Liver (tissue), 8 donors: ENCODE measurements at regions not wholly inside any gene's neighbourhood (a gene's known extent, or its start where the extent isn't known, plus 50 kb on each side); places are given as distances from the start of the nearest gene placed in this dataset.

ENCODE experiments used
- DNase-seq: peaks from one replicate; pipeline ENCODE4 v3.0.0-alpha.2; 2017; ENCODE audit warnings: low spot score
- H3K27ac ChIP-seq, 2 donors: one replicate each; pipeline ENCODE4 v1.7.0; 2013; ENCODE audit warnings: inconsistent platforms in 2 of 2, low read length in 2 of 2, control low read depth in 1 of 2, low read depth in 1 of 2, mild to moderate bottlenecking in 1 of 2
- H3K27me3 ChIP-seq, 4 donors: one replicate each; pipeline versions ENCODE4 v1.6.1 to v1.7.0; 2013; ENCODE audit warnings: low read length in 3 of 4, inconsistent platforms in 1 of 4, mild to moderate bottlenecking in 1 of 4, moderate library complexity in 1 of 4; ENCODE audit not compliant: control insufficient read depth in 4 of 4, insufficient read depth in 4 of 4
- H3K36me3 ChIP-seq, 4 donors: one replicate each; pipeline versions ENCODE4 v1.6.1 to v1.7.0; 2013; ENCODE audit warnings: low read length in 3 of 4, mild to moderate bottlenecking in 3 of 4, low read depth in 1 of 4, moderate library complexity in 1 of 4; ENCODE audit not compliant: control insufficient read depth in 4 of 4, insufficient read depth in 3 of 4
- H3K4me1 ChIP-seq, 4 donors: one replicate each; pipeline versions ENCODE4 v1.6.1 to v1.7.0; 2013; ENCODE audit warnings: low read length in 3 of 4, mild to moderate bottlenecking in 3 of 4, moderate library complexity in 1 of 4; ENCODE audit not compliant: control insufficient read depth in 4 of 4, insufficient read depth in 4 of 4
- H3K4me3 ChIP-seq, 3 donors: one replicate each; pipeline versions ENCODE4 v1.6.1 to v1.7.0; 2013; ENCODE audit warnings: low read length in 3 of 3, control low read depth in 1 of 3, low read depth in 1 of 3, mild to moderate bottlenecking in 1 of 3
- H3K9ac ChIP-seq, 2 donors: one replicate each; pipeline ENCODE4 v1.7.0; 2013; ENCODE audit warnings: low read length in 2 of 2, mild to moderate bottlenecking in 2 of 2, moderate library complexity in 2 of 2, control low read depth in 1 of 2, low read depth in 1 of 2
- H3K9me3 ChIP-seq, 4 donors: one replicate each; pipeline versions ENCODE4 v1.6.1 to v1.7.0; 2013; ENCODE audit warnings: low read length in 3 of 4; ENCODE audit not compliant: control insufficient read depth in 4 of 4
- EGR1 ChIP-seq, 2 donors: IDR thresholded peaks; 2 replicates each; pipeline ENCODE4 v1.6.1; 2016 to 2018; ENCODE audit warnings: antibody characterized with exemption in 2 of 2, low read depth in 2 of 2
- FOXA1 ChIP-seq: IDR thresholded peaks from 2 replicates; pipeline ENCODE4 v1.6.1; 2016; ENCODE audit warnings: antibody characterized with exemption
- FOXA2 ChIP-seq: IDR thresholded peaks from 2 replicates; pipeline ENCODE4 v1.6.1; 2016; ENCODE audit warnings: antibody characterized with exemption
- GABPA ChIP-seq, 2 donors: IDR thresholded peaks in 1 of 2; conservative IDR thresholded peaks in 1 of 2; 2 replicates each; pipeline ENCODE4 v1.6.1; 2016; ENCODE audit warnings: antibody characterized with exemption in 2 of 2, mild to moderate bottlenecking in 1 of 2, moderate library complexity in 1 of 2
- HNF4A ChIP-seq, 2 donors: conservative IDR thresholded peaks; 2 replicates each; pipeline ENCODE4 v1.6.1; 2016; ENCODE audit warnings: antibody characterized with exemption in 2 of 2, mild to moderate bottlenecking in 2 of 2
- HNF4G ChIP-seq: IDR thresholded peaks from 2 replicates; pipeline ENCODE4 v1.6.1; 2016; ENCODE audit warnings: antibody characterized with exemption
- JUND ChIP-seq, 2 donors: IDR thresholded peaks; 2 replicates each; pipeline ENCODE4 v1.6.1; 2016; ENCODE audit warnings: antibody characterized with exemption in 2 of 2
- NR2F2 ChIP-seq: IDR thresholded peaks from 2 replicates; pipeline ENCODE4 v1.6.1; 2016; ENCODE audit warnings: antibody characterized with exemption
- RAD21 ChIP-seq, 2 donors: IDR thresholded peaks; 2 replicates each; pipeline ENCODE4 v1.6.1; 2016; ENCODE audit warnings: antibody characterized with exemption in 2 of 2, mild to moderate bottlenecking in 2 of 2
- RXRA ChIP-seq, 2 donors: IDR thresholded peaks; 2 replicates each; pipeline ENCODE4 v1.6.1; 2017 to 2018; ENCODE audit warnings: antibody characterized with exemption in 2 of 2, mild to moderate bottlenecking in 1 of 2
- SP1 ChIP-seq: IDR thresholded peaks from 2 replicates; pipeline ENCODE4 v1.6.1; 2018; ENCODE audit warnings: antibody characterized with exemption, mild to moderate bottlenecking
- TAF1 ChIP-seq: conservative IDR thresholded peaks from 2 replicates; pipeline ENCODE4 v1.6.1; 2016; ENCODE audit warnings: antibody characterized with exemption, mild to moderate bottlenecking
- YY1 ChIP-seq: IDR thresholded peaks from 2 replicates; pipeline ENCODE4 v1.6.1; 2016; ENCODE audit warnings: antibody characterized with exemption, mild to moderate bottlenecking
- WGBS: extraction: QIAGEN DNeasy Blood & Tissue Kit; methylation state at CpG from one replicate; pipeline ENCODE4 v1.1.7; 2013; 5-methylcytosine and 5-hydroxymethylcytosine counted together
- TF ChIP-seq, protein P1 (sequence below): IDR thresholded peaks from 2 replicates; pipeline ENCODE4 v1.6.1; 2016; ENCODE audit warnings: antibody characterized with exemption
- TF ChIP-seq, protein P2 (sequence below): IDR thresholded peaks from 2 replicates; pipeline ENCODE4 v1.6.1; 2016; ENCODE audit warnings: antibody characterized with exemption
- TF ChIP-seq, protein P3 (sequence below): IDR thresholded peaks from 2 replicates; pipeline ENCODE4 v1.6.1; 2016; ENCODE audit warnings: antibody characterized with exemption
- TF ChIP-seq, protein P4 (sequence below): IDR thresholded peaks from 2 replicates; pipeline ENCODE4 v1.6.1; 2016; ENCODE audit warnings: antibody characterized with exemption, mild to moderate bottlenecking
- TF ChIP-seq, protein P5 (sequence below): fragments of 150-350 bp; IDR thresholded peaks from 2 replicates; pipeline ENCODE4 v1.5.1; 2017; ENCODE audit warnings: improper control_type of control experiment, low read depth, low read length; ENCODE audit not compliant: missing input control
- donor health status: healthy.
- donor health status: healthy.
- donor health status: healthy.
- donor health status: healthy.
- donor health status: healthy.

DNA sequence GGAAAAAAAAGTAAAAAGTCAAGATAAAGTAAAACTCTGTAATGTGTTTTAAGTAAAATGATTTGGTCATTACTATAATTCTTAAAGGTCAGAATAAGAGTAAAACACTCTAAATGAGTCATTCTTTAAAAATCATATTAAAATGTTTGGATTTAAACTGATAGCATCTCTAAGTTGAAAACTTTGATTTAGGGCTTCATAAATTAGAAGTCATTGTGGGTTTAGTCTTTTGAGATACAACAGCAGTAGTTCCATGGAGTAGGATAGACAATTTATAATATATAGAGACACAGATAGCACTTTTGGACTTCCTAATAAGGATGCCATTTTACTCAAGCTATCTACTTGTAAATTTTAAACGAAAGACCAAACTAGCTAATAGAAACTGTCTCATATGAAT is 77.1 kb upstream of the PABPC4L start:
- no peak overlapping the region for H3K4me3 ChIP-seq
- no peaks in the 10 kb centered on the region for H3K9me3 ChIP-seq
- WGBS: 47% methylated on average over 1 of the region's 1 CpG
- H3K4me1 ChIP-seq: no peaks in the 10 kb centered on the region
- no peak for TF ChIP-seq TAF1
- TF ChIP-seq RAD21 (IDR thresholded peaks at IDR 0.05): no peak
- no peak for TF ChIP-seq RXRA (IDR thresholded peaks at IDR 0.05)
- no peak for TF ChIP-seq EGR1 (IDR thresholded peaks at IDR 0.05; ENCODE audit: low read depth in 2 of 2)
- TF ChIP-seq SP1: no peak
- TF ChIP-seq, protein P1, sequence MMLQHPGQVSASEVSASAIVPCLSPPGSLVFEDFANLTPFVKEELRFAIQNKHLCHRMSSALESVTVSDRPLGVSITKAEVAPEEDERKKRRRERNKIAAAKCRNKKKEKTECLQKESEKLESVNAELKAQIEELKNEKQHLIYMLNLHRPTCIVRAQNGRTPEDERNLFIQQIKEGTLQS: no peak
- TF ChIP-seq, protein P2, sequence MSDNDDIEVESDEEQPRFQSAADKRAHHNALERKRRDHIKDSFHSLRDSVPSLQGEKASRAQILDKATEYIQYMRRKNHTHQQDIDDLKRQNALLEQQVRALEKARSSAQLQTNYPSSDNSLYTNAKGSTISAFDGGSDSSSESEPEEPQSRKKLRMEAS: no peak
- TF ChIP-seq FOXA2: no peak
- TF ChIP-seq GABPA (IDR thresholded peaks at IDR 0.05 in 1 of 2, conservative IDR thresholded peaks at IDR 0.05 in 1 of 2): no peak
- no peak for TF ChIP-seq HNF4A (conservative IDR thresholded peaks at IDR 0.05)
- TF ChIP-seq JUND (IDR thresholded peaks at IDR 0.05): no peak
- no peak for TF ChIP-seq FOXA1
- TF ChIP-seq, protein P3, sequence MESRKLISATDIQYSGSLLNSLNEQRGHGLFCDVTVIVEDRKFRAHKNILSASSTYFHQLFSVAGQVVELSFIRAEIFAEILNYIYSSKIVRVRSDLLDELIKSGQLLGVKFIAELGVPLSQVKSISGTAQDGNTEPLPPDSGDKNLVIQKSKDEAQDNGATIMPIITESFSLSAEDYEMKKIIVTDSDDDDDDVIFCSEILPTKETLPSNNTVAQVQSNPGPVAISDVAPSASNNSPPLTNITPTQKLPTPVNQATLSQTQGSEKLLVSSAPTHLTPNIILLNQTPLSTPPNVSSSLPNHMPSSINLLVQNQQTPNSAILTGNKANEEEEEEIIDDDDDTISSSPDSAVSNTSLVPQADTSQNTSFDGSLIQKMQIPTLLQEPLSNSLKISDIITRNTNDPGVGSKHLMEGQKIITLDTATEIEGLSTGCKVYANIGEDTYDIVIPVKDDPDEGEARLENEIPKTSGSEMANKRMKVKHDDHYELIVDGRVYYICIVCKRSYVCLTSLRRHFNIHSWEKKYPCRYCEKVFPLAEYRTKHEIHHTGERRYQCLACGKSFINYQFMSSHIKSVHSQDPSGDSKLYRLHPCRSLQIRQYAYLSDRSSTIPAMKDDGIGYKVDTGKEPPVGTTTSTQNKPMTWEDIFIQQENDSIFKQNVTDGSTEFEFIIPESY: no peak
- TF ChIP-seq, protein P4, sequence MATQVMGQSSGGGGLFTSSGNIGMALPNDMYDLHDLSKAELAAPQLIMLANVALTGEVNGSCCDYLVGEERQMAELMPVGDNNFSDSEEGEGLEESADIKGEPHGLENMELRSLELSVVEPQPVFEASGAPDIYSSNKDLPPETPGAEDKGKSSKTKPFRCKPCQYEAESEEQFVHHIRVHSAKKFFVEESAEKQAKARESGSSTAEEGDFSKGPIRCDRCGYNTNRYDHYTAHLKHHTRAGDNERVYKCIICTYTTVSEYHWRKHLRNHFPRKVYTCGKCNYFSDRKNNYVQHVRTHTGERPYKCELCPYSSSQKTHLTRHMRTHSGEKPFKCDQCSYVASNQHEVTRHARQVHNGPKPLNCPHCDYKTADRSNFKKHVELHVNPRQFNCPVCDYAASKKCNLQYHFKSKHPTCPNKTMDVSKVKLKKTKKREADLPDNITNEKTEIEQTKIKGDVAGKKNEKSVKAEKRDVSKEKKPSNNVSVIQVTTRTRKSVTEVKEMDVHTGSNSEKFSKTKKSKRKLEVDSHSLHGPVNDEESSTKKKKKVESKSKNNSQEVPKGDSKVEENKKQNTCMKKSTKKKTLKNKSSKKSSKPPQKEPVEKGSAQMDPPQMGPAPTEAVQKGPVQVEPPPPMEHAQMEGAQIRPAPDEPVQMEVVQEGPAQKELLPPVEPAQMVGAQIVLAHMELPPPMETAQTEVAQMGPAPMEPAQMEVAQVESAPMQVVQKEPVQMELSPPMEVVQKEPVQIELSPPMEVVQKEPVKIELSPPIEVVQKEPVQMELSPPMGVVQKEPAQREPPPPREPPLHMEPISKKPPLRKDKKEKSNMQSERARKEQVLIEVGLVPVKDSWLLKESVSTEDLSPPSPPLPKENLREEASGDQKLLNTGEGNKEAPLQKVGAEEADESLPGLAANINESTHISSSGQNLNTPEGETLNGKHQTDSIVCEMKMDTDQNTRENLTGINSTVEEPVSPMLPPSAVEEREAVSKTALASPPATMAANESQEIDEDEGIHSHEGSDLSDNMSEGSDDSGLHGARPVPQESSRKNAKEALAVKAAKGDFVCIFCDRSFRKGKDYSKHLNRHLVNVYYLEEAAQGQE: no peak
- no peak for TF ChIP-seq NR2F2
- TF ChIP-seq HNF4G: no peak
- TF ChIP-seq, protein P5, sequence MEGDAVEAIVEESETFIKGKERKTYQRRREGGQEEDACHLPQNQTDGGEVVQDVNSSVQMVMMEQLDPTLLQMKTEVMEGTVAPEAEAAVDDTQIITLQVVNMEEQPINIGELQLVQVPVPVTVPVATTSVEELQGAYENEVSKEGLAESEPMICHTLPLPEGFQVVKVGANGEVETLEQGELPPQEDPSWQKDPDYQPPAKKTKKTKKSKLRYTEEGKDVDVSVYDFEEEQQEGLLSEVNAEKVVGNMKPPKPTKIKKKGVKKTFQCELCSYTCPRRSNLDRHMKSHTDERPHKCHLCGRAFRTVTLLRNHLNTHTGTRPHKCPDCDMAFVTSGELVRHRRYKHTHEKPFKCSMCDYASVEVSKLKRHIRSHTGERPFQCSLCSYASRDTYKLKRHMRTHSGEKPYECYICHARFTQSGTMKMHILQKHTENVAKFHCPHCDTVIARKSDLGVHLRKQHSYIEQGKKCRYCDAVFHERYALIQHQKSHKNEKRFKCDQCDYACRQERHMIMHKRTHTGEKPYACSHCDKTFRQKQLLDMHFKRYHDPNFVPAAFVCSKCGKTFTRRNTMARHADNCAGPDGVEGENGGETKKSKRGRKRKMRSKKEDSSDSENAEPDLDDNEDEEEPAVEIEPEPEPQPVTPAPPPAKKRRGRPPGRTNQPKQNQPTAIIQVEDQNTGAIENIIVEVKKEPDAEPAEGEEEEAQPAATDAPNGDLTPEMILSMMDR: no peak
- TF ChIP-seq YY1: no peak
- DNase-seq: no peak
- H3K27ac ChIP-seq: no peak overlapping the region
- no peaks in the 10 kb centered on the region for H3K36me3 ChIP-seq
- H3K27me3 ChIP-seq: no peaks in the 10 kb centered on the region
- no peak overlapping the region for H3K9ac ChIP-seq
